Loucy (cell line): ENCODE measurements at regions not wholly inside any gene's neighbourhood (a gene's known extent, or its start where the extent isn't known, plus 50 kb on each side); places are given as distances from the start of the nearest gene placed in this dataset.
"Not testable (repeated sequence)": the region's sequence is repeated elsewhere in the genome, so short reads cannot be mapped to it uniquely, and the experiment has no call there.

Experiments
- H2AFZ ChIP-seq: fragments of 200-600 bp; sonication (generic); 2 replicates; pipeline ENCODE4 v1.6.0; 2016; ENCODE audit warnings: antibody characterized with exemption, mild to moderate bottlenecking, low read length, moderate library complexity
- H3F3A ChIP-seq: fragments of 200-600 bp; 2 replicates; pipeline ENCODE4 v1.6.0; 2016; ENCODE audit warnings: antibody characterized with exemption, low read depth, mild to moderate bottlenecking
- H3K27me3 ChIP-seq: fragments of 200-600 bp; sonication (generic); 2 replicates; pipeline ENCODE4 v1.6.1; 2014; ENCODE audit warnings: low read length, mild to moderate bottlenecking; ENCODE audit not compliant: insufficient read depth, poor library complexity, severe bottlenecking
- H3K36me3 ChIP-seq: fragments of 200-600 bp; sonication (generic); 2 replicates; pipeline ENCODE4 v1.6.1; 2016; ENCODE audit warnings: low read length; ENCODE audit not compliant: insufficient read depth
- H3K4me1 ChIP-seq: fragments of 200-600 bp; sonication (generic); 2 replicates; pipeline ENCODE4 v1.5.1; 2014; ENCODE audit warnings: low read length, mild to moderate bottlenecking; ENCODE audit not compliant: insufficient read depth, poor library complexity, severe bottlenecking
- H3K4me2 ChIP-seq: fragments of 200-600 bp; sonication (generic); 2 replicates; pipeline ENCODE4 v1.6.0; 2014; ENCODE audit warnings: antibody characterized with exemption, low read length, low read depth, mild to moderate bottlenecking; ENCODE audit not compliant: poor library complexity, severe bottlenecking
- H3K4me3 ChIP-seq: fragments of 200-600 bp; sonication (generic); 2 replicates; pipeline ENCODE4 v1.5.1; 2014; ENCODE audit warnings: low read length, mild to moderate bottlenecking, mixed read lengths; ENCODE audit not compliant: poor library complexity, severe bottlenecking
- H3K79me2 ChIP-seq: fragments of 200-600 bp; sonication (generic); 2 replicates; pipeline ENCODE4 v1.6.1; 2014; ENCODE audit warnings: low read length; ENCODE audit not compliant: insufficient read depth
- H3K9ac ChIP-seq: fragments of 200-600 bp; sonication (generic); 2 replicates; pipeline ENCODE4 v1.6.0; 2014; ENCODE audit warnings: mild to moderate bottlenecking, low read depth, low read length, moderate library complexity; ENCODE audit not compliant: poor library complexity, severe bottlenecking
- H3K9me2 ChIP-seq: fragments of 200-600 bp; sonication (generic); replicated peaks from 2 replicates; pipeline ENCODE4 v1.6.1; 2016; ENCODE audit warnings: low read depth, low read length, mixed read lengths
- H3K9me3 ChIP-seq: fragments of 200-600 bp; sonication (generic); 2 replicates; pipeline ENCODE4 v1.6.1; 2014; ENCODE audit warnings: mild to moderate bottlenecking, antibody characterized with exemption, low read length, low read depth; ENCODE audit not compliant: insufficient read depth
- H4K20me1 ChIP-seq: fragments of 200-600 bp; sonication (generic); 2 replicates; pipeline ENCODE4 v1.6.0; 2014; ENCODE audit warnings: antibody characterized with exemption, low read length, mild to moderate bottlenecking; ENCODE audit not compliant: insufficient read depth, poor library complexity, severe bottlenecking
- CTCF ChIP-seq: fragments of 200-600 bp; sonication (generic); conservative IDR thresholded peaks from 2 replicates; pipeline ENCODE4 v1.5.1; 2014; ENCODE audit warnings: mild to moderate bottlenecking, antibody characterized with exemption, low read length
- EZH2phosphoT487 ChIP-seq: fragments of 200-600 bp; IDR thresholded peaks from 2 replicates; pipeline ENCODE4 v1.6.1; 2018; ENCODE audit warnings: antibody characterized with exemption, mild to moderate bottlenecking, moderate library complexity, borderline replicate concordance

GRCh38 chr15:19956124-19956796, 585.3 kb downstream of the GOLGA6L6 start:
- no peaks in the 10 kb centered on the region for H4K20me1 ChIP-seq
- no peak overlapping the region for H3K9ac ChIP-seq

GRCh38 chr15:19944261-19944888, 597.2 kb downstream of the GOLGA6L6 start:
- Histone ChIP-seq H3K9me2 (no peaks in the 10 kb centered on the region), H3K27me3 (no peaks in the 10 kb centered on the region), H3K36me3 (no peaks in the 10 kb centered on the region), H3K79me2 (no peaks in the 10 kb centered on the region), H3K4me1 (no peaks in the 10 kb centered on the region), H3F3A (no peaks in the 10 kb centered on the region), H2AFZ (no peak overlapping the region), H3K4me3 (no peak overlapping the region), H3K9ac (no peak overlapping the region), H3K4me2 (no peak overlapping the region), H4K20me1 (no peaks in the 10 kb centered on the region), H3K9me3 (no peaks in the 10 kb centered on the region)
- TF ChIP-seq EZH2phosphoT487 = no peak

More at GRCh38 chr15:19956124-19956796, 585.3 kb downstream of the GOLGA6L6 start:
- Histone ChIP-seq H3K9me3 (no peaks in the 10 kb centered on the region), H3K27me3 (no peaks in the 10 kb centered on the region), H2AFZ (no peak overlapping the region), H3K9me2 (no peaks in the 10 kb centered on the region), H3K4me2 (no peak overlapping the region), H3K79me2 (no peaks in the 10 kb centered on the region), H3F3A (no peaks in the 10 kb centered on the region), H3K4me1 (peaks cover 9% of the 10 kb centered on the region), H3K4me3 (no peak overlapping the region), H3K36me3 (no peaks in the 10 kb centered on the region)
- no peak for TF ChIP-seq EZH2phosphoT487
- TF ChIP-seq CTCF = no peak

GRCh38 chr15:19943515-19943914, 598.1 kb downstream of the GOLGA6L6 start:
- Histone ChIP-seq H3F3A (no peaks in the 10 kb centered on the region), H3K36me3 (no peaks in the 10 kb centered on the region), H3K4me3 (no peak overlapping the region), H3K79me2 (no peaks in the 10 kb centered on the region), H3K27me3 (no peaks in the 10 kb centered on the region), H4K20me1 (no peaks in the 10 kb centered on the region), H3K4me2 (no peak overlapping the region), H3K9me2 (no peaks in the 10 kb centered on the region), H3K9ac (no peak overlapping the region), H2AFZ (no peak overlapping the region), H3K4me1 (no peaks in the 10 kb centered on the region), H3K9me3 (no peaks in the 10 kb centered on the region)
- no peak for TF ChIP-seq EZH2phosphoT487
- no peak for TF ChIP-seq CTCF

- not testable (repeated sequence) for H3K4me3 ChIP-seq, H3K9ac ChIP-seq, H3K79me2 ChIP-seq, H3K9me2 ChIP-seq, H3K36me3 ChIP-seq, H3K4me1 ChIP-seq, H2AFZ ChIP-seq, H4K20me1 ChIP-seq, H3K9me3 ChIP-seq, H3F3A ChIP-seq, H3K4me2 ChIP-seq, H3K27me3 ChIP-seq
Observed at GRCh38 chr15:19903281-19903680, 638.3 kb downstream of the GOLGA6L6 start.

- not testable (repeated sequence) for H3K27me3 ChIP-seq, H3K4me1 ChIP-seq, H3F3A ChIP-seq, H3K4me3 ChIP-seq, H4K20me1 ChIP-seq, H3K9me3 ChIP-seq, H3K9me2 ChIP-seq, H3K79me2 ChIP-seq, H3K36me3 ChIP-seq, H2AFZ ChIP-seq, H3K4me2 ChIP-seq, H3K9ac ChIP-seq
Observed at GRCh38 chr15:19902388-19902787, 639.2 kb downstream of the GOLGA6L6 start.

GRCh38 chr15:19901414-19901813, 640.2 kb downstream of the GOLGA6L6 start:
- not testable (repeated sequence) for H3K4me3 ChIP-seq, H2AFZ ChIP-seq, H3K27me3 ChIP-seq, H3K79me2 ChIP-seq, H3K9me3 ChIP-seq, H3K36me3 ChIP-seq, H3K4me1 ChIP-seq, H3K9ac ChIP-seq, H3K9me2 ChIP-seq, H3F3A ChIP-seq, H3K4me2 ChIP-seq, H4K20me1 ChIP-seq
